ENCODE measurements at regions not wholly inside any gene's neighbourhood (a gene's known extent, or its start where the extent isn't known, plus 50 kb on each side); places are given as distances from the start of the nearest gene placed in this dataset.

- no peaks in the 10 kb centered on the region for H3K27me3 ChIP-seq
- no peak for DNase-seq (ENCODE audit: low spot score in 2 of 2)
- no peaks in the 10 kb centered on the region for H3K9me3 ChIP-seq
- intact Hi-C loops (cut with DNase I; ENCODE audit: low total_unique reads), result no loop called here
- H3K4me3 ChIP-seq, result no peak overlapping the region
- no peaks in the 10 kb centered on the region for H3K4me1 ChIP-seq
- H3K27ac ChIP-seq, result no peak overlapping the region
- H3K36me3 ChIP-seq, result no peaks in the 10 kb centered on the region
- TF ChIP-seq POLR2A (IDR thresholded peaks at IDR 0.05), result no peak
Observed at GRCh38 chr13:22214184-22214583, 543.3 kb downstream of the FGF9 start.

- Histone ChIP-seq H3K9me3 (no peaks in the 10 kb centered on the region), H3K4me1 (no peaks in the 10 kb centered on the region), H3K36me3 (no peaks in the 10 kb centered on the region), H3K27me3 (no peaks in the 10 kb centered on the region), H3K4me3 (no peak overlapping the region), H3K27ac (peak overlapping the region in 1 of 2 donors; percentile 8)
- peak in 1 of 2 donors; percentile 23 for DNase-seq (ENCODE audit: low spot score in 2 of 2)
- TF ChIP-seq, protein P1, sequence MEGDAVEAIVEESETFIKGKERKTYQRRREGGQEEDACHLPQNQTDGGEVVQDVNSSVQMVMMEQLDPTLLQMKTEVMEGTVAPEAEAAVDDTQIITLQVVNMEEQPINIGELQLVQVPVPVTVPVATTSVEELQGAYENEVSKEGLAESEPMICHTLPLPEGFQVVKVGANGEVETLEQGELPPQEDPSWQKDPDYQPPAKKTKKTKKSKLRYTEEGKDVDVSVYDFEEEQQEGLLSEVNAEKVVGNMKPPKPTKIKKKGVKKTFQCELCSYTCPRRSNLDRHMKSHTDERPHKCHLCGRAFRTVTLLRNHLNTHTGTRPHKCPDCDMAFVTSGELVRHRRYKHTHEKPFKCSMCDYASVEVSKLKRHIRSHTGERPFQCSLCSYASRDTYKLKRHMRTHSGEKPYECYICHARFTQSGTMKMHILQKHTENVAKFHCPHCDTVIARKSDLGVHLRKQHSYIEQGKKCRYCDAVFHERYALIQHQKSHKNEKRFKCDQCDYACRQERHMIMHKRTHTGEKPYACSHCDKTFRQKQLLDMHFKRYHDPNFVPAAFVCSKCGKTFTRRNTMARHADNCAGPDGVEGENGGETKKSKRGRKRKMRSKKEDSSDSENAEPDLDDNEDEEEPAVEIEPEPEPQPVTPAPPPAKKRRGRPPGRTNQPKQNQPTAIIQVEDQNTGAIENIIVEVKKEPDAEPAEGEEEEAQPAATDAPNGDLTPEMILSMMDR (IDR thresholded peaks at IDR 0.05), result no peak
- TF ChIP-seq POLR2AphosphoS5 (IDR thresholded peaks at IDR 0.05) (no peak), POLR2A (IDR thresholded peaks at IDR 0.05) (no peak)
- intact Hi-C loops (cut with DNase I; ENCODE audit: low total_unique reads), result no loop called here
Observed at GRCh38 chr13:22218797-22219196, 547.9 kb downstream of the FGF9 start.

DNA sequence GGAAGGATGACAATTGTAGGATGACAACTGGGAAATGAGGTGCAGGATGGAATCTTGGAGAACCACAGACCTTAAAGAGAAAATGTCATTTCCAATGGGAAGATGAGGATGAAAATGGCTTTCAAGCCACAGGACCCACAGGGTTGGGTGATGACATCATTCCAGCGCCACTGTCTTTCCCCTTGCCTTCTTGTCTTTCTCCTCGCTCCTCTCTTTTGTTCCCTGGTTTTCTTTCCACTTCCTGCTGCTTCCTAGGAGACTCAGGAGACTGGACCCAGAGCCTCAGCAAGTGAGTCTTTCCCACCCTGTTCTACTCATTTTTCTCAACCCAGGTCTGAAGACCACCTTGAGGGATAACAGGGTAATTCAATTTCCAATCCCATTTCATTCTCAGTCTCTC, 548.8 kb downstream of the FGF9 start:
- no peaks in the 10 kb centered on the region for H3K9me3 ChIP-seq
- H3K4me1 ChIP-seq, result no peaks in the 10 kb centered on the region
- TF ChIP-seq, protein P1 (IDR thresholded peaks at IDR 0.05), result no peak
- TF ChIP-seq POLR2A (IDR thresholded peaks at IDR 0.05) (no peak), POLR2AphosphoS5 (IDR thresholded peaks at IDR 0.05) (no peak)
- H3K4me3 ChIP-seq, result no peak overlapping the region
- H3K36me3 ChIP-seq, result no peaks in the 10 kb centered on the region
- DNase-seq (ENCODE audit: low spot score in 2 of 2), result no peak
- H3K27me3 ChIP-seq, result no peaks in the 10 kb centered on the region
- H3K27ac ChIP-seq, result no peak overlapping the region
- intact Hi-C loops (cut with DNase I; ENCODE audit: low total_unique reads), result no loop called here

- no peak for DNase-seq (ENCODE audit: low spot score in 2 of 2)
- intact Hi-C loops (cut with DNase I; ENCODE audit: low total_unique reads), result no loop called here
- H3K4me3 ChIP-seq, result no peak overlapping the region
- no peaks in the 10 kb centered on the region for H3K36me3 ChIP-seq
- H3K27me3 ChIP-seq, result no peaks in the 10 kb centered on the region
- no peaks in the 10 kb centered on the region for H3K4me1 ChIP-seq
- no peak overlapping the region for H3K27ac ChIP-seq
- TF ChIP-seq, protein P1 (IDR thresholded peaks at IDR 0.05), result no peak
- no peak for TF ChIP-seq POLR2A (IDR thresholded peaks at IDR 0.05)
- no peak for TF ChIP-seq POLR2AphosphoS5 (IDR thresholded peaks at IDR 0.05)
- H3K9me3 ChIP-seq, result no peaks in the 10 kb centered on the region
Observed at GRCh38 chr13:22220151-22221135, 549.6 kb downstream of the FGF9 start.

- intact Hi-C loops (cut with DNase I; ENCODE audit: low total_unique reads), result no loop called here
- TF ChIP-seq POLR2AphosphoS5 (IDR thresholded peaks at IDR 0.05), result no peak
- TF ChIP-seq, protein P1 (IDR thresholded peaks at IDR 0.05), result no peak
- TF ChIP-seq POLR2A (IDR thresholded peaks at IDR 0.05), result no peak
- no peak overlapping the region for H3K4me3 ChIP-seq
- no peaks in the 10 kb centered on the region for H3K27me3 ChIP-seq
- H3K4me1 ChIP-seq, result no peaks in the 10 kb centered on the region
- DNase-seq (ENCODE audit: low spot score in 2 of 2), result no peak
- no peak overlapping the region for H3K27ac ChIP-seq
- no peaks in the 10 kb centered on the region for H3K9me3 ChIP-seq
- H3K36me3 ChIP-seq, result no peaks in the 10 kb centered on the region
Observed at GRCh38 chr13:22223411-22223810, 552.5 kb downstream of the FGF9 start.
